Tibial artery (tissue), 4 donors: ENCODE measurements at regions not wholly inside any gene's neighbourhood (a gene's known extent, or its start where the extent isn't known, plus 50 kb on each side); places are given as distances from the start of the nearest gene placed in this dataset.

ENCODE experiments used
- DNase-seq, 2 donors: peaks; one replicate each; pipeline ENCODE4 v3.0.0-alpha.2; 2019
- H3K27ac ChIP-seq, 2 donors: fragments of 200-600 bp; sonication (generic) in 1 of 2; 1 replicate in 1 of 2; 2 replicates in 1 of 2; pipeline ENCODE4 v1.5.1; 2018 to 2019; ENCODE audit warnings: mild to moderate bottlenecking in 1 of 2
- H3K27me3 ChIP-seq, 2 donors: fragments of 200-600 bp; sonication (generic) in 1 of 2; one replicate each; pipeline versions ENCODE4 v1.5.1 to v1.6.0; 2016 to 2019
- H3K36me3 ChIP-seq, 3 donors: fragments of 200-600 bp; sonication (generic) in 2 of 3; one replicate each; pipeline ENCODE4 v1.5.1; 2016 to 2019; ENCODE audit warnings: mild to moderate bottlenecking in 2 of 3
- H3K4me1 ChIP-seq, 4 donors: fragments of 200-600 bp; sonication (generic) in 2 of 4; 1 replicate in 3 of 4; 2 replicates in 1 of 4; pipeline ENCODE4 v1.5.1; 2016 to 2019
- H3K4me3 ChIP-seq, 2 donors: fragments of 200-600 bp; sonication (generic) in 1 of 2; 1 replicate in 1 of 2; 2 replicates in 1 of 2; pipeline ENCODE4 v1.5.1; 2018 to 2019; ENCODE audit warnings: mild to moderate bottlenecking in 2 of 2
- H3K9me3 ChIP-seq, 3 donors: fragments of 200-600 bp; sonication (generic) in 1 of 3; one replicate each; pipeline ENCODE4 v1.5.1; 2016 to 2019
- CTCF ChIP-seq, 2 experiments: fragments of 200-600 bp in 1 of 2; fragments of 450-650 bp in 1 of 2; IDR thresholded peaks; one replicate each; pipeline ENCODE4 v1.5.1; 2017 to 2019; ENCODE audit warnings: antibody characterized with exemption in 2 of 2, mild to moderate bottlenecking in 1 of 2, moderate library complexity in 1 of 2
- intact Hi-C: fragments of 100-400 bp; cut with DNase I; formaldehyde crosslinking; loops from one replicate; pipeline ENCODE4 v1.15.0; 2023; ENCODE audit warnings: low total_unique reads

- Histone ChIP-seq H3K4me1 (peaks cover 0 to 4% (median 0%) of the 10 kb centered on the region in 4 donors), H3K27ac (no peak overlapping the region), H3K36me3 (no peaks in the 10 kb centered on the region), H3K27me3 (no peaks in the 10 kb centered on the region), H3K9me3 (no peaks in the 10 kb centered on the region), H3K4me3 (no peak overlapping the region)
- no peak for TF ChIP-seq CTCF (IDR thresholded peaks at IDR 0.05)
- intact Hi-C loops = no loop called here
- no peak for DNase-seq
Measured at GRCh38 chr2:5932556-5933469, 240.6 kb downstream of the SOX11 start.

GRCh38 chr2:5933669-5934068 lies 241.5 kb downstream of the SOX11 start:
- TF ChIP-seq CTCF (IDR thresholded peaks at IDR 0.05) = no peak
- H3K4me1 ChIP-seq = peaks cover 0 to 8% (median 0%) of the 10 kb centered on the region in 4 donors
- intact Hi-C loops = no loop called here
- no peak for DNase-seq
- H3K27me3 ChIP-seq = no peaks in the 10 kb centered on the region
- no peak overlapping the region for H3K4me3 ChIP-seq
- no peaks in the 10 kb centered on the region for H3K9me3 ChIP-seq
- no peaks in the 10 kb centered on the region for H3K36me3 ChIP-seq
- no peak overlapping the region for H3K27ac ChIP-seq

- no peak overlapping the region for H3K27ac ChIP-seq
- intact Hi-C loops = no loop called here
- no peaks in the 10 kb centered on the region for H3K36me3 ChIP-seq
- DNase-seq = no peak
- no peaks in the 10 kb centered on the region for H3K27me3 ChIP-seq
- no peak for TF ChIP-seq CTCF (IDR thresholded peaks at IDR 0.05)
- H3K9me3 ChIP-seq = no peaks in the 10 kb centered on the region
- H3K4me3 ChIP-seq = no peak overlapping the region
- peaks cover 0 to 8% (median 0%) of the 10 kb centered on the region in 4 donors for H3K4me1 ChIP-seq
Measured at GRCh38 chr2:5937321-5937720, 245.1 kb downstream of the SOX11 start.

GRCh38 chr2:5937851-5938565 lies 245.8 kb downstream of the SOX11 start:
- Histone ChIP-seq H3K27me3 (no peaks in the 10 kb centered on the region), H3K27ac (no peak overlapping the region), H3K4me1 (peaks cover 0 to 4% (median 0%) of the 10 kb centered on the region in 4 donors), H3K4me3 (no peak overlapping the region), H3K9me3 (no peaks in the 10 kb centered on the region), H3K36me3 (no peaks in the 10 kb centered on the region)
- TF ChIP-seq CTCF (IDR thresholded peaks at IDR 0.05) = no peak
- DNase-seq = no peak
- intact Hi-C loops = no loop called here

GRCh38 chr2:5938566-5938896 lies 246.3 kb downstream of the SOX11 start:
- Histone ChIP-seq H3K9me3 (no peaks in the 10 kb centered on the region), H3K36me3 (no peaks in the 10 kb centered on the region), H3K27ac (no peak overlapping the region), H3K27me3 (no peaks in the 10 kb centered on the region), H3K4me3 (no peak overlapping the region), H3K4me1 (peaks cover 0 to 4% (median 0%) of the 10 kb centered on the region in 4 donors)
- DNase-seq = no peak
- intact Hi-C loops = no loop called here
- no peak for TF ChIP-seq CTCF (IDR thresholded peaks at IDR 0.05)
